ENCODE measurements at regions not wholly inside any gene's neighbourhood (a gene's known extent, or its start where the extent isn't known, plus 50 kb on each side); places are given as distances from the start of the nearest gene placed in this dataset.

DNA sequence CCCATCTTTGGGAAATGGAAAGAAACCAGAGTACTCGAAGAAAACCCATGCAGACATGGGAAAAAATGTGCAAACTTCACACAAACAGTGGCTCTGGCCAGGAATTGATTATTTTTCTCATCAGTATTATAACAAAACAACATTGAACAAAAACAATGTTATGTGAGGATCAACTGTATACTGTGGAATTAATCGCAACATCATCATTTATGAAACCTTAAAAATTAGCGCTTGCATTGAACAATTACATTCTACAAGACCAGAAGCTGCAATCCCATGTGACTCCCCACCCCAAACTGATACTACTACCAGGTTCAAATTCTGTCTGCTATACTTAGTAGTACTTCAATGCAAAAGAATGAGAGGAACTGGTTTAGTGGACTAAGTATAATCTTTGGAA is 390.7 kb upstream of the PIK3R1 start:
- TF ChIP-seq, protein P1, sequence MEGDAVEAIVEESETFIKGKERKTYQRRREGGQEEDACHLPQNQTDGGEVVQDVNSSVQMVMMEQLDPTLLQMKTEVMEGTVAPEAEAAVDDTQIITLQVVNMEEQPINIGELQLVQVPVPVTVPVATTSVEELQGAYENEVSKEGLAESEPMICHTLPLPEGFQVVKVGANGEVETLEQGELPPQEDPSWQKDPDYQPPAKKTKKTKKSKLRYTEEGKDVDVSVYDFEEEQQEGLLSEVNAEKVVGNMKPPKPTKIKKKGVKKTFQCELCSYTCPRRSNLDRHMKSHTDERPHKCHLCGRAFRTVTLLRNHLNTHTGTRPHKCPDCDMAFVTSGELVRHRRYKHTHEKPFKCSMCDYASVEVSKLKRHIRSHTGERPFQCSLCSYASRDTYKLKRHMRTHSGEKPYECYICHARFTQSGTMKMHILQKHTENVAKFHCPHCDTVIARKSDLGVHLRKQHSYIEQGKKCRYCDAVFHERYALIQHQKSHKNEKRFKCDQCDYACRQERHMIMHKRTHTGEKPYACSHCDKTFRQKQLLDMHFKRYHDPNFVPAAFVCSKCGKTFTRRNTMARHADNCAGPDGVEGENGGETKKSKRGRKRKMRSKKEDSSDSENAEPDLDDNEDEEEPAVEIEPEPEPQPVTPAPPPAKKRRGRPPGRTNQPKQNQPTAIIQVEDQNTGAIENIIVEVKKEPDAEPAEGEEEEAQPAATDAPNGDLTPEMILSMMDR (IDR thresholded peaks at IDR 0.05), result no peak
- TF ChIP-seq, protein P2, sequence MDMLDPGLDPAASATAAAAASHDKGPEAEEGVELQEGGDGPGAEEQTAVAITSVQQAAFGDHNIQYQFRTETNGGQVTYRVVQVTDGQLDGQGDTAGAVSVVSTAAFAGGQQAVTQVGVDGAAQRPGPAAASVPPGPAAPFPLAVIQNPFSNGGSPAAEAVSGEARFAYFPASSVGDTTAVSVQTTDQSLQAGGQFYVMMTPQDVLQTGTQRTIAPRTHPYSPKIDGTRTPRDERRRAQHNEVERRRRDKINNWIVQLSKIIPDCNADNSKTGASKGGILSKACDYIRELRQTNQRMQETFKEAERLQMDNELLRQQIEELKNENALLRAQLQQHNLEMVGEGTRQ (CRISPR knock-in tag; IDR thresholded peaks at IDR 0.05), result no peak
- no peak for TF ChIP-seq FOXK1 (CRISPR knock-in tag; IDR thresholded peaks at IDR 0.05)

Data from WTC11 (cell line).